Neural cell (in vitro differentiated cells): ENCODE measurements at regions not wholly inside any gene's neighbourhood (a gene's known extent, or its start where the extent isn't known, plus 50 kb on each side); places are given as distances from the start of the nearest gene placed in this dataset.

Experiments
- H2AFZ ChIP-seq: fragments of 200-600, 300-800 bp; sonication (generic), shearing (Covaris generic); 2 replicates; pipeline ENCODE4 v1.6.0; 2014; ENCODE audit warnings: low read depth, mild to moderate bottlenecking, antibody characterized with exemption, low read length, moderate library complexity
- H3F3A ChIP-seq: fragments of 200-600 bp; shearing (Covaris generic); 2 replicates; pipeline ENCODE4 v1.6.1; 2016; ENCODE audit warnings: mild to moderate bottlenecking, moderate library complexity, mixed read lengths, antibody characterized with exemption, low read length; ENCODE audit not compliant: insufficient read depth, poor library complexity, severe bottlenecking
- H3K27ac ChIP-seq: fragments of 200-600, 300-800 bp; sonication (generic), shearing (Covaris generic); 2 replicates; pipeline ENCODE4 v1.5.1; 2014; ENCODE audit warnings: mild to moderate bottlenecking, low read length, moderate library complexity
- H3K27me3 ChIP-seq: fragments of 300-800, 200-600 bp; sonication (generic), shearing (Covaris generic); 2 replicates; pipeline ENCODE4 v1.6.0; 2014; ENCODE audit warnings: mild to moderate bottlenecking, low read depth, low read length, moderate library complexity; ENCODE audit not compliant: insufficient read depth
- H3K36me3 ChIP-seq: fragments of 300-800, 200-600 bp; sonication (generic), shearing (Covaris generic); 2 replicates; pipeline ENCODE4 v1.5.1; 2014; ENCODE audit warnings: mild to moderate bottlenecking, antibody characterized with exemption, low read length, moderate library complexity; ENCODE audit not compliant: insufficient read depth
- H3K4me2 ChIP-seq: fragments of 300-800, 200-600 bp; sonication (generic), shearing (Covaris generic); 2 replicates; pipeline ENCODE4 v1.6.0; 2014; ENCODE audit warnings: mild to moderate bottlenecking, low read length
- H3K4me3 ChIP-seq: fragments of 300-800, 200-600 bp; sonication (generic), shearing (Covaris generic); 2 replicates; pipeline ENCODE4 v1.5.1; 2014; ENCODE audit warnings: mild to moderate bottlenecking, low read length, moderate library complexity
- H3K79me2 ChIP-seq: fragments of 200-600 bp; shearing (Covaris generic); replicated peaks from 2 replicates; pipeline ENCODE4 v1.6.0; 2014; ENCODE audit warnings: mild to moderate bottlenecking, low read length, moderate library complexity; ENCODE audit not compliant: insufficient read depth
- H3K9ac ChIP-seq: fragments of 300-800, 200-600 bp; sonication (generic), shearing (Covaris generic); 2 replicates; pipeline ENCODE4 v1.6.1; 2016; ENCODE audit warnings: mild to moderate bottlenecking, low read length, mixed read lengths
- H3K9me2 ChIP-seq: fragments of 200-600 bp; shearing (Covaris generic); 2 replicates; pipeline ENCODE4 v1.6.1; 2016; ENCODE audit warnings: mild to moderate bottlenecking, low read length, mixed read lengths; ENCODE audit not compliant: insufficient read depth
- H3K9me3 ChIP-seq: fragments of 200-600, 300-800 bp; sonication (generic), shearing (Covaris generic); 2 replicates; pipeline ENCODE4 v1.6.1; 2016; ENCODE audit warnings: mild to moderate bottlenecking, mixed run types, low read length, moderate library complexity, mixed read lengths
- H4K20me1 ChIP-seq: fragments of 200-600 bp; shearing (Covaris generic); 2 replicates; pipeline ENCODE4 v1.6.1; 2016; ENCODE audit warnings: mild to moderate bottlenecking, mixed run types; ENCODE audit not compliant: insufficient read depth
- EP300 ChIP-seq: fragments of 450-650 bp; conservative IDR thresholded peaks from 2 replicates; pipeline ENCODE4 v1.6.1; 2014; ENCODE audit warnings: antibody characterized with exemption, mild to moderate bottlenecking, moderate library complexity; ENCODE audit not compliant: poor library complexity, severe bottlenecking
- EZH2 ChIP-seq: fragments of 200-600, 300-800 bp; shearing (Covaris generic), sonication (generic); IDR thresholded peaks from 2 replicates; pipeline ENCODE4 v1.6.1; 2014; ENCODE audit warnings: antibody characterized with exemption, low read length, borderline replicate concordance, mild to moderate bottlenecking; ENCODE audit not compliant: insufficient read depth, poor library complexity, severe bottlenecking
- MXI1 ChIP-seq: fragments of 450-650 bp; conservative IDR thresholded peaks from 2 replicates; pipeline ENCODE4 v1.6.1; 2014; ENCODE audit warnings: antibody characterized with exemption, mild to moderate bottlenecking; ENCODE audit not compliant: poor library complexity, severe bottlenecking
- POLR2AphosphoS5 ChIP-seq: IDR thresholded peaks from 2 replicates; pipeline ENCODE4 v1.6.1; 2012
- RAD21 ChIP-seq: fragments of 450-650 bp; conservative IDR thresholded peaks from 2 replicates; pipeline ENCODE4 v1.6.1; 2014; ENCODE audit warnings: antibody characterized with exemption, mild to moderate bottlenecking, moderate library complexity
- SMC3 ChIP-seq: fragments of 450-650 bp; conservative IDR thresholded peaks from 2 replicates; pipeline ENCODE4 v1.6.1; 2014; ENCODE audit warnings: antibody characterized with exemption, mild to moderate bottlenecking, moderate library complexity; ENCODE audit not compliant: poor library complexity
- TAF1 ChIP-seq: IDR thresholded peaks from 2 replicates; pipeline ENCODE4 v1.6.1; 2012; ENCODE audit warnings: low read depth
- TF ChIP-seq, protein P1 (sequence below): IDR thresholded peaks from 2 replicates; pipeline ENCODE4 v1.6.1; 2012; ENCODE audit warnings: borderline replicate concordance
- TF ChIP-seq, protein P2 (sequence below): fragments of 450-650 bp; IDR thresholded peaks from 2 replicates; pipeline ENCODE4 v1.5.1; 2014; ENCODE audit warnings: antibody characterized with exemption, mild to moderate bottlenecking, moderate library complexity; ENCODE audit not compliant: poor library complexity, severe bottlenecking

DNA sequence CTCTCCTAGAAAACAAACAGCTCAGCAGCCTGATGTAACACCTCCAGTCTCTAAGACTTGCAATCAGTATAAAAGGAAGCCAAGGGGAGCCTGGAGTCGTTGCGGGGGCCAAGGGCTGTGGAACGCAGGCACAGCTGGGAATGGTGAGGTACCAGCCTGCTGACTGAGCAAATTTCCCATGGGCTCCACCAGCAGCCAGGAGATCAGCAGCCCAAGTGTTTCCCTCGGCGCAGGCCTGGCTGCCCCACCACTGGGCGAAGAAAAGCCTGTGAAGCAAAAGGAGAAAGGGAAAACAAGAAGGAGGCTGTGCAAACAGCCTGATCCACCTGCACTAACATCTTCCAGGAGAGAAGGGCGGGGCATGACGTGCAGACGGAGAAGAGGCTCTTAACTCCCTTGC is 155.3 kb downstream of the SHQ1 start:
- no peak overlapping the region for H3K4me2 ChIP-seq
- H4K20me1 ChIP-seq, result no peaks in the 10 kb centered on the region
- H3K4me3 ChIP-seq, result no peak overlapping the region
- H3K9ac ChIP-seq, result no peak overlapping the region
- no peak overlapping the region for H3K27ac ChIP-seq
- H3K9me3 ChIP-seq, result no peaks in the 10 kb centered on the region
- no peaks in the 10 kb centered on the region for H3K36me3 ChIP-seq
- H2AFZ ChIP-seq, result no peak overlapping the region
- H3F3A ChIP-seq, result no peaks in the 10 kb centered on the region
- H3K27me3 ChIP-seq, result no peaks in the 10 kb centered on the region
- H3K79me2 ChIP-seq, result no peaks in the 10 kb centered on the region
- H3K9me2 ChIP-seq, result no peaks in the 10 kb centered on the region
- no peak for TF ChIP-seq RAD21
- no peak for TF ChIP-seq EZH2
- TF ChIP-seq, protein P1, sequence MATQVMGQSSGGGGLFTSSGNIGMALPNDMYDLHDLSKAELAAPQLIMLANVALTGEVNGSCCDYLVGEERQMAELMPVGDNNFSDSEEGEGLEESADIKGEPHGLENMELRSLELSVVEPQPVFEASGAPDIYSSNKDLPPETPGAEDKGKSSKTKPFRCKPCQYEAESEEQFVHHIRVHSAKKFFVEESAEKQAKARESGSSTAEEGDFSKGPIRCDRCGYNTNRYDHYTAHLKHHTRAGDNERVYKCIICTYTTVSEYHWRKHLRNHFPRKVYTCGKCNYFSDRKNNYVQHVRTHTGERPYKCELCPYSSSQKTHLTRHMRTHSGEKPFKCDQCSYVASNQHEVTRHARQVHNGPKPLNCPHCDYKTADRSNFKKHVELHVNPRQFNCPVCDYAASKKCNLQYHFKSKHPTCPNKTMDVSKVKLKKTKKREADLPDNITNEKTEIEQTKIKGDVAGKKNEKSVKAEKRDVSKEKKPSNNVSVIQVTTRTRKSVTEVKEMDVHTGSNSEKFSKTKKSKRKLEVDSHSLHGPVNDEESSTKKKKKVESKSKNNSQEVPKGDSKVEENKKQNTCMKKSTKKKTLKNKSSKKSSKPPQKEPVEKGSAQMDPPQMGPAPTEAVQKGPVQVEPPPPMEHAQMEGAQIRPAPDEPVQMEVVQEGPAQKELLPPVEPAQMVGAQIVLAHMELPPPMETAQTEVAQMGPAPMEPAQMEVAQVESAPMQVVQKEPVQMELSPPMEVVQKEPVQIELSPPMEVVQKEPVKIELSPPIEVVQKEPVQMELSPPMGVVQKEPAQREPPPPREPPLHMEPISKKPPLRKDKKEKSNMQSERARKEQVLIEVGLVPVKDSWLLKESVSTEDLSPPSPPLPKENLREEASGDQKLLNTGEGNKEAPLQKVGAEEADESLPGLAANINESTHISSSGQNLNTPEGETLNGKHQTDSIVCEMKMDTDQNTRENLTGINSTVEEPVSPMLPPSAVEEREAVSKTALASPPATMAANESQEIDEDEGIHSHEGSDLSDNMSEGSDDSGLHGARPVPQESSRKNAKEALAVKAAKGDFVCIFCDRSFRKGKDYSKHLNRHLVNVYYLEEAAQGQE, result no peak
- TF ChIP-seq POLR2AphosphoS5, result no peak
- TF ChIP-seq, protein P2, sequence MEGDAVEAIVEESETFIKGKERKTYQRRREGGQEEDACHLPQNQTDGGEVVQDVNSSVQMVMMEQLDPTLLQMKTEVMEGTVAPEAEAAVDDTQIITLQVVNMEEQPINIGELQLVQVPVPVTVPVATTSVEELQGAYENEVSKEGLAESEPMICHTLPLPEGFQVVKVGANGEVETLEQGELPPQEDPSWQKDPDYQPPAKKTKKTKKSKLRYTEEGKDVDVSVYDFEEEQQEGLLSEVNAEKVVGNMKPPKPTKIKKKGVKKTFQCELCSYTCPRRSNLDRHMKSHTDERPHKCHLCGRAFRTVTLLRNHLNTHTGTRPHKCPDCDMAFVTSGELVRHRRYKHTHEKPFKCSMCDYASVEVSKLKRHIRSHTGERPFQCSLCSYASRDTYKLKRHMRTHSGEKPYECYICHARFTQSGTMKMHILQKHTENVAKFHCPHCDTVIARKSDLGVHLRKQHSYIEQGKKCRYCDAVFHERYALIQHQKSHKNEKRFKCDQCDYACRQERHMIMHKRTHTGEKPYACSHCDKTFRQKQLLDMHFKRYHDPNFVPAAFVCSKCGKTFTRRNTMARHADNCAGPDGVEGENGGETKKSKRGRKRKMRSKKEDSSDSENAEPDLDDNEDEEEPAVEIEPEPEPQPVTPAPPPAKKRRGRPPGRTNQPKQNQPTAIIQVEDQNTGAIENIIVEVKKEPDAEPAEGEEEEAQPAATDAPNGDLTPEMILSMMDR, result no peak
- no peak for TF ChIP-seq TAF1
- TF ChIP-seq MXI1, result no peak
- TF ChIP-seq EP300, result no peak
- no peak for TF ChIP-seq SMC3

- TF ChIP-seq EZH2 (no peak), SMC3 (no peak), MXI1 (no peak), RAD21 (no peak), POLR2AphosphoS5 (no peak)
- TF ChIP-seq, protein P2, result no peak
- no peak overlapping the region for H3K9ac ChIP-seq
- H3F3A ChIP-seq, result no peaks in the 10 kb centered on the region
- H3K27me3 ChIP-seq, result no peaks in the 10 kb centered on the region
- no peaks in the 10 kb centered on the region for H3K79me2 ChIP-seq
- no peak overlapping the region for H2AFZ ChIP-seq
- no peak overlapping the region for H3K4me3 ChIP-seq
- H3K9me2 ChIP-seq, result no peaks in the 10 kb centered on the region
- H3K36me3 ChIP-seq, result no peaks in the 10 kb centered on the region
- no peak overlapping the region for H3K27ac ChIP-seq
- no peaks in the 10 kb centered on the region for H4K20me1 ChIP-seq
- no peaks in the 10 kb centered on the region for H3K9me3 ChIP-seq
- no peak overlapping the region for H3K4me2 ChIP-seq
Measured at GRCh38 chr3:72690629-72691028, 157.6 kb downstream of the SHQ1 start.
